GM19452 (cell line): ENCODE measurements at regions not wholly inside any gene's neighbourhood (a gene's known extent, or its start where the extent isn't known, plus 50 kb on each side); places are given as distances from the start of the nearest gene placed in this dataset.

Experiments used
- ATAC-seq: cut with Tn5 transposase; IDR thresholded peaks from one replicate; pipeline ENCODE4 v1.9.1; 2021; ENCODE audit not compliant: unreplicated experiment

- no peak for ATAC-seq
Observed at GRCh38 chrY:15402451-15402850, 878.1 kb downstream of the NLGN4Y start.

DNA sequence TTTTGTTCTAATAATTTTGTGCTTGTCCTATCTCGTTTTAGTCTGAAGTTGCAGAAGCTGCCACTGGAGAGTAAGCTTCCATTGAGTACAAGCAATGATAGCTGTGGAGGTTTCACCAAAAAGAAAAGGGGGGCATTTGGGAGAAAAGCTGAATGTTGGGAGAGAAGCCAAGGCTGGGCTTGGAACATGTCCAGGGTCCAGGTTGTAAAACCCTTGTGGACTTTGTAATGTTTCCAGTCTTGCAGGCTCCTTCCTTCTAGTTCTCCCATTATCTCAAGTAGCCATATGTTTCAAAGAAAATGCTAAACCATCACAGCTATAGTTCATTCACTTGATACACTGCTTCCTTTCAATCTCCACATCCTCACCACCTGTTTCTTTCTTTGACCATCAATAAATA is 880.2 kb downstream of the NLGN4Y start:
- no peak for ATAC-seq

DNA sequence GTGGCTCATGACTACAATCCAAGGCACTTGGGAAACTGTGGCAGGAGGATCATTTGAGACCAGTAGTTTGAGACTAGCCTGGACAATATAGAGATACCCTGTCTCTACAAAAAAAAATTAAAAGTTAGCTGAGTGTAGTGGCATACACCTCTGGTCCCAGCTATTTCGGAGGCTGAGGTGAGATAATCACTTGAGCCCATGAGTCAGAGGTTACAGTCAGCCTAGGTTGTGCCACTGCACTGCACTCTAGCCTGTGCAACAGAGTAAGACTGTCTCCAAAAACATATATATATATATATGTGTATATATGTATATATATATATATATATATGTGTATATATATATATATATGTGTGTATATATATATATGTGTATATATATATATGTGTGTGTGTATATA is 890.8 kb downstream of the NLGN4Y start:
- no peak for ATAC-seq

DNA sequence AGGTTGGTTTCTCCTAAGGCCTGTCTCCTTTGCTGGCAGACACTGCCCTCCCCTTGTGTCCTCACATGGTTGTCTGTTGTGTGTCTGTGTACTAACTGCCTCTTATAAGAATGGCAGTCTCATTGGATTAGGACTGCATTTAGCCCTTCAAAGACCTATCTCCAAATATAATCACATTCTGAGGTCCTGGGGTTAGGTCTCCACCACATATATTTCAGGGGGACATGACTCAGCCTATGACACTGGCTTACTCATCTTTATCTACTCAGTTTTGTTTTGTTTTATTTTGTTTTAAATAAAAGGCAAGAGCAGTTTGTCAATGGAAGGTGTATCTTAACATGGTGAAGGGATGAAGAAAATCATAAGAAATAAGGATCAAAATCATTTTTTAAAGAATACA is 894.3 kb downstream of the NLGN4Y start:
- ATAC-seq = no peak

- ATAC-seq = no peak
Observed at GRCh38 chrY:15424665-15425132, 900.4 kb downstream of the NLGN4Y start.

DNA sequence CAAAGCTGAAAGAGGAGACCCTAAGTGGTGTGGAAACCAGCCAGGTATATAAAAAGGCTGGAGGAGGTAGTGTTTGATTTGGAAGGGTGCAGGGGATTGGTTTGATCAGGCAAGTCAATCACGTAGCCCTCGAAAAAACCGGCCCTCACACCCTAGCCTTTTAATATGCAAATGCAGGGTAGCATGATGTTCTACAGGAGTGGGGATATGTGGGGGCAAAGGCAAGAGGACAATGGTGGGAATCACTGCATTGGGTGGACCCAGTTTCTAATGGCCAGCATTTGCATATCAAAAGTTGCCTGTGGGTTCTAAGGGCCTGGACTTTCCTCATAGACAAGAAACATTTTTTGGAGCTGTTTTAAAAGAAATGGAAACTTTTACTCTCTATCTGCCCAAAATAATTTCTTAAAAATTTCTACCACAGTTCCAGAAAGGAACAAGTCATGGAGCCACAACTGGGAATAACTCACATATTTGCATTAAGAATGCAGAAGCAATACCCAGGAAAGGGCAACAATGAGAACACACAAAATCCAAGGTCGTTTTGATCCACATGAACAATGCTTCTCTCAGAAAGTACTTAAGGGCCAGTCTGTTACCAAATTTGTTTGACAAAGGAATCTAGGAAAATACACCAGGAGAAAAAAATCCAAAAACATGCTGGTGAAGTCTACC is 915.8 kb downstream of the NLGN4Y start:
- no peak for ATAC-seq

DNA sequence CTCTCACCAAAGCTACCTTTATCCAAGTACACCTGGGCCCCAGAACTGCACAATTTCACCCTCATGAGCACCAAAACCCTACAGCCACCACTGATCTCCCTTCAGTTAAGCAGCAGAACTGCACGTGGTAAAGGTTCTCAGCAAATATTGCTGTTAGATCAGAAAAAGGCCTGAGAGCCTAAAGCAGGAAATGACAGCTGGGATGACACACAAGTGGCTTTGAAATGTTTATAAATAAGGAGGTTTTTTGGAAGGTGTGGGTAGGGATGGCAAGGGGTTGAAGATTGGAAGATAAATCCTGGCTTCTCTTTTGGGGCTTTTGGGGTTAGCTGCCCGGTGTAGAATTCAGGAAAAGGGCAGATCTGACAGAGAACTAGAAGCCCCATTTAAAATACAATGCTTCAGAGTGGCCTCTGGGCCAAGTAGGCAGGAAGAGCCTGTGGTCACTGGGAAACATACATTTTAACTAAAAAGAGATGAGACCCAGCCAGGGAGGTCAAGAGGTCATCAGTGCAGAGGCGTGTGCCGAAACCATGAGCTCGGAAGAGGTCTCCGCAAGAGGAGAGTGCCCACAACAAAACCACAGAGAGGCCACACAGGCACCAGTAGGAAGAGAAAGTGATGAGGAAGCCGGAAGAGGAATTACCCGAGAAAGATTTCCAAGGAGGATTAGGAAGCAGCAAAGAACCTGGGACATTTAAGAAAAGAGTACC is 916.5 kb downstream of the NLGN4Y start:
- ATAC-seq = no peak

- ATAC-seq = no peak
Observed at GRCh38 chrY:15441878-15442277, 917.5 kb downstream of the NLGN4Y start.

DNA sequence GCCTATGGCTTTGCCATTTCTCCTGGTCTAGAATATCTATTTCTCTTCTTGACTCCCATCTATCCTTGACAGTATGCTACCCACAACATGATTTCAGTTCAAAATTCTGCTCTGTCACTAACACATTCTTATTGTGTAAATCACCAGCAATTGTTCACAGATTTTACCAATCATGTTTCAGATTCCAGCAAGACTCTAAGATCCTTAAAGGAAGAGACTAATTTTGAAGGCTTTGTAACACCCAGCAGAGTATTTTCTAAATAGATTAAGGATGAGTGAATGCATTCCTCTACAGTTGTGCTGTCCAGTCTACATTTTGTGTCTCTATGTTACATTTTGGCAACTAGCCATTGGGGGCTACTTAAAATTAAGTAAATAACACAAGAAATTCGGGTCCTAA is 921.5 kb downstream of the NLGN4Y start:
- no peak for ATAC-seq

DNA sequence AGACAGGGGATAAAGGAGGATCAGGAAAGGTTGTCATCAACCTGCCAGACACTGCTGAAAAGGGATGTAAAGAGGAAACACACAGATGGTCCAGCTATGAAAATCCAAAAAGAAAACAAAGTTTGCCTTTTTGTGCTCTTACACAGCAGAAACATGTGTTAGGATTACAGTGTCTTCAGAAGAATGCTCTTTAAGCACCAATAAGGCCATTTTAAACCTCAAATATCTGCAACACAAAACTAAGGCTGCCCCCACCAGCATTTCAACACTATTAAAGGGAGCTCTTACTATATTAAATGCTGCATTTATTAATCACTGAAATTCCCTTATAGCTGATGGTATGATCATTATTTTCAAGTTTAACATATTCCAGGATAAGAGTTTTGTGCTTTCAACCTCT is 922.5 kb downstream of the NLGN4Y start:
- ATAC-seq = no peak

GRCh38 chrY:15447959-15448358 is 923.6 kb downstream of the NLGN4Y start:
- ATAC-seq = no peak

GRCh38 chrY:15455133-15455937 is 931.0 kb downstream of the NLGN4Y start:
- no peak for ATAC-seq

DNA sequence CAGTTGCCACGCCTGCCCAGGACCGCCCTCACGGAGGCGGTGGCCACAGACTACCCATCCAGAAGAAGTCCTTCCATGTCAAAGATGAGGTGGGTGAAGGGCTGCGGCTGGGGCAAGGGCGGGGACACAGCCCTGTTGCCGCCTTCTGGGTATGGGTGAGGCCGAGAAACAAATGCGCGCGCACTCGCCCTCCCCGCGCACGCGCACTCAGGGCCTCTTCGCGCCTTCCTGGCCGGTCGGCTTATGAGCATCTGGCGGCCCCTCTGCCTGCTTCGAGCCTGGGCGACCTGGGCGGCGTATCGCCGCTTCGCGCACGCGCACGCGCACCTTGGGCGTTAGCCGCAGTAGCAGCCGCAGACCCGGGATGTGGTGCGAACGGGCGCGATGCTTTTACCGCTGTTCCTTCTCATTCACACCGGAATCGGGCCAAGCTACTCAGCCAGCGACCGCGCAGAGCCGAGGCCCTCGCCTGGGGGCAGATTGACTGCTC is 931.7 kb downstream of the NLGN4Y start:
- peak; percentile 87 for ATAC-seq

DNA sequence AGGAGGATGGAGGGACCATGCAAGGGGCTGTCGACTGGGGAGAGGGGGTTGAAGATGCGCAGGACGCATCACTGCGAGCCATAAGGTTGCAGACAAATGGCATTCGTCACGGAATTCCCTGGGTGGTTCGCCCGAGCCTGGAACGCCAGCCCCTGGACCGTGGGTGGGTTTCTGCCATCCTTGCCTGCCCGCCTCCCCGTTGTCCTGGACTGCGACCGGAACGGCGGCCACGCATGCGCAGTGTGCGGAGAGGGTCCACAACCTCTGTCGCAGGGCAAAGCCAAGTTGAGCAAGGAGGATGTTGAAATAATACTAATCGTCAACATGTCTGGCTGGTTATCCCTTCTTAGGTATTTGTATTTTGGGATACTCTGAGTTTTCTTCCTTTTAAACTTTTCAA is 932.2 kb downstream of the NLGN4Y start:
- peak; percentile 17 for ATAC-seq

DNA sequence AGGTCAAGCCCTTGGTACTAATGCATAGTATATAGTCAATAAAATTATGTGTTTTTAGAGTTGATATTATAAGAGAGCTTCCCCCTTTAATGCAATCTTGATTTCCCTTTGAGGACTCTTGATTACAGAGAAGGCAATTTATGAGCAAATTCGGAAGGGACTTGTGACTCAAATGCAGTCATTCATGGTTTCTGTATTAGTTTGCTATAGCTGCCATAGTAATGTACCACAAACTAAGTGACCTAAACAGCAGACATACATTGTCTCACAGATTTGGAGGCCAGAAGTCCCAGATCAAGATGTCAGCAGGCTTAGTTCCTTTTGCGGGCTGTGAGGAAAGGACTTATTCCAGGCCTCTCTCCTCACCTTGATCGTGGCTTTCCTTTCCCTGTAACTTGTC is 933.4 kb downstream of the NLGN4Y start:
- no peak for ATAC-seq

DNA sequence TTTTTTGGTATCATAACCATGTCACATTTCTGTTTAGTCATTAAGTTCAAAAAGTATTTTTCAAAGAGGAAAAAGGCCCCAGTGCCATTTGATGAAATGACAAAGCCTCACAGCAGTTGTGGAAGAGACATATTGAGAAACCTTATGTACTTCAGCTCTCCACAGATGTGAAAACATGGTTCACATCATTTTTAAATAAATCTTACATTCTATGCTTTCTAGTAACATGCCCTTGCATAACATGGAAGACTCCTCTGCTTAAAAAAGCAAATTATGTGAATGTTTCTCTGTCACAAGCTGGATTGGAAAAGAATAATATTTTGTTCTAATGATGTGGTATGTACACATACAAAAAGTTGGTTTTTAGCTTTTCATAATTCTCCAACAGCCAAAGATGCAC is 934.1 kb downstream of the NLGN4Y start:
- no peak for ATAC-seq

DNA sequence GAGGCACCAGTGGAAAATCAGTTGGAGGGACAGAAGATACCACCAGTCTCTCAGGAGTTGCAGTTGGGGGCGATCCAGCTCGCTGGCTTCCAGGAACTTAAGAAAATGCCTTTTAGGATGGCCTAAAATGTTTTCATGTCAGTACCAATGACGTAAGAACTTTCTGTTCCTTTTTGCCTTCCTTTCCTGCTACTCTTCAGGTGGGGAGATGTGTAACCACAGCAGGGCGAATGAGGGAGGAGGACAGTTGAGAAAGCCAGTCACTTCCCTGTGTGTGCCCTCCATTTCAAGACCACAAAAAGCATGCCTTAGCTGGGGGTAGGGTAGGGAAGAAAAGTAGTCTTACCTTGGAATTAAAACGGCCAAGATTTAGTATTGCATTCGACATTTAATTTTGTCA is 941.6 kb downstream of the NLGN4Y start:
- no peak for ATAC-seq

DNA sequence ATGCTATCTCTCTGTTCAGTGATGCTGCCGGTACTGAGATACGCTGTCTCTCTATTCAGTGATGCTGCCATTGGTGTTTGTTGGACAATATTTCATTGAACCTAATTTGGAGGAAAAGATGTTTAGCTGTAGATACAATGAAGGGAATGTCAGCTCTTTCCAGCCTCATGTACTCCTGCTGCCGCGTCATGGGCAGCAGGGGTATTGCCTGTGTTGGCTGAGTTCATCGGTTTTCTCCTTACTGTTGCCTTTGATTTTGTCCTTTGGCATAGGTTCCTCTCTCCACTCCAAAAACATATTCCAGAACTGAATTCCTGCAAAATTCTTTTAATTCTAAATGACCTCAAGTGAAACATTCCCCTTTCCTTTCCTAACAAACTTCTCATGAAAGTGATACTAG is 942.6 kb downstream of the NLGN4Y start:
- ATAC-seq = no peak

- no peak for ATAC-seq
Observed at GRCh38 chrY:15468091-15468490, 943.8 kb downstream of the NLGN4Y start.

DNA sequence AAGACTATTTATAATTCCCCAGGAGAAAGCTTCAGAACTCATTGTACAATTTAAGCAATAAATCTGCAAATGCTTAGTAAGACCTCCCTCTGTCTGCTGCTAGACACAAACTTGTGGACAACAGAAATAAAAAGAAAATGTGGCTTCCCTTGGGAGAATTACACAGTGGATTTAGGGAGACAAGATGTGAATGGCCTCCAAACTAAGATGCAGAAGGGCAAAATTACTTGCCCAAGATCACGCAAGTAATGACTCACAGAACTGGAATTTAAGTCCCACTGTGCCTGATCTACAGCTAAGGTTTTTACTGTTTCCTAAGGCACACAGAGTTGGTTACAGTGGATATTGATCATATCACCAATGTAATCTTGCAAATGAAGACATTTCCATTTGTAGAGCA is 947.0 kb downstream of the NLGN4Y start:
- ATAC-seq = no peak

GRCh38 chrY:15478348-15478963 is 954.1 kb downstream of the NLGN4Y start:
- no peak for ATAC-seq
